Right renal pelvis (tissue), 4 donors: ENCODE measurements at regions not wholly inside any gene's neighbourhood (a gene's known extent, or its start where the extent isn't known, plus 50 kb on each side); places are given as distances from the start of the nearest gene placed in this dataset.
"Not testable (repeated sequence)": the region's sequence is repeated elsewhere in the genome, so short reads cannot be mapped to it uniquely, and the experiment has no call there.

Source experiments
- DNase-seq, 4 donors: peaks; one replicate each; pipeline ENCODE4 v3.0.0-alpha.2; 2013; ENCODE audit warnings: low read depth in 4 of 4, low spot score in 3 of 4, missing footprints in 1 of 4

DNA sequence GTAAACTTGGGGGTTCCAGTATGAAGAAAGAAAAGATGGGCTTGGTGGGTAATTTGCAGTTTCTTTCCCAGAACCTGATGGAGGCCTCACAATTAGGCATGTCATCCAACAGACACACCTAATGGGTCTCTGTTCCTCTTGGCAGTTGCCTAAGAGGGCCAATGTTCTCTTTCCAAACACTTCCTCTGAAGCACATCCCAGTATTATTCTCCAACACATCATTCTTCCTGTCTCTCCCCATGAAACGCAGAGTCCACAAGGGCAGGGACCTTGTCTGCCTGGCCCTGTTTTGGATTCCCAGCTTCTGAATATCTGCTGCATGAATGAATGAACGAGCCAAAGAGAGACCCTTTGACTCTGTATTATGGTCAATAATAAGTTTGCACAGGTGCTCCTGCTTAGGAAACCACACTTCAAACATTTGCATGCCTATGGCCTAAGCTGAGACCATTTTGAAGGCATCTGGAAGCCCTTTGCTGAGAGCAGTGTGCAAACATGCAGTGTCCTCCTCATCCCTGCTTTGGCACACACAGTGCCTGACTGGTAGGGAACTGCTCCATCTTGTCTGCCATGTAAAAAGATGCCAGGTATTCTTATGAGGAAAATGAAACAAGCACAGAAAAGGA lies 100.9 kb upstream of the CHST15 start:
- DNase-seq: no peak

DNA sequence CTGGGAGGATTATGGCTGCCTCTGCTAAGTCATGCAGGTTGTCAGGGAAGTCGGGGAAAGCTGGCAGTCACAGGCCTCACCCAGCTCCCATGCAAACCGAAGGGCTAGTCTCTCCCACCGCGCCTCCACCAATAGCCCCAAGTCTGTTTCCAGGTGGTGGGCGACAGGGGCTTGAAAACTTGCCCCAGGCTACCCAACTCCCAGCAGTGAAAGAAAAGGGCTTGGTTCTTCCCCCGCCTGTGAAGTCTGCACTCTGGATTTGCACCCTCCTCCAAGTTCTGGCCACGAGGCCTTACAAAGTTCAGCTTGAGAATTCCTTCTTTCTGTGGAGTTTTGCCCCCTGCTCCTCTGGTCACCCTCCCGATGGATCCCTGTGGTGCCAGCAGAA lies 99.9 kb upstream of the CHST15 start:
- DNase-seq: no peak

- not testable (repeated sequence) for DNase-seq
Measured at GRCh38 chr10:124192664-124193308, 99.4 kb upstream of the CHST15 start.

DNA sequence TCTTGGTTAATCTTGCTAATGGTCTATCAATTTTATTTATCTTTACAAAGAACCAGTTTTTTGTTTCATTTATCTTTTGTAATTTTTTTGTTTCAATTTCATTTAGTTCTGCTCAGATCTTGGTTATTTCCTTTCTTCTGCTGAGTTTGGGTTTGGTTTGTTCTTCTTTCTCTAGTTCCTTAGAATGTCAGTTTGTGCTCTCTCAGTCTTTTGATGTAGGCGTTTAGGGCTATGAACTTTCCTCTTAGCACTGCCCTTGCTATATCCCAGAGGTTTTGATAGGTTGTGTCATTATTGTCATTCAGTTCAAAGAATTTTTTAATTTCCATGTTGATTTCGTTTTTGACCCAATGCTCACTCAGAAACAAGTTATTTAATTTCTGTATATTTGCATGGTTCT lies 97.1 kb upstream of the CHST15 start:
- not testable (repeated sequence) for DNase-seq

DNA sequence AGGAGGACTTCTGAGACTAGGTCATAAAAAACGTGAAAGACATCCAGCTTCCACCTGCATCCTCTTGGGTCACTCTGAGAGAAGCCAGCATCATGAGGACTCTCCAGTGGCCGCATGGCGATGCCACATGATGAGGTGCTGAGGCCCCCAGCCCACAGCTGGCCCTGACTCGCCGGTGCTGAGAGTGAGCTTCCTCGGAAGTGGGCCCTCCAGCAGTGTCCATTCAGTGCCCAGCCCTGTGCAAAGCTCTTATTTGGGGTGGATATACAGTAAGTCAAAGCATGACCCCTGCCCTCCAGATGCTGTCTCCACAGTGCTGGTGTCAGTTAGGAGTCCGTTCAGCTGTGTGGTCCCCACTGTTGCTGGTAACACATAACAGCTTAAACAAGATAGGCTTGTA lies 93.6 kb upstream of the CHST15 start:
- no peak for DNase-seq

- DNase-seq: no peak
Measured at GRCh38 chr10:124185084-124185483, 91.7 kb upstream of the CHST15 start.

GRCh38 chr10:124184208-124184830 lies 90.9 kb upstream of the CHST15 start:
- DNase-seq: no peak

GRCh38 chr10:124183617-124184016 lies 90.2 kb upstream of the CHST15 start:
- no peak for DNase-seq

DNA sequence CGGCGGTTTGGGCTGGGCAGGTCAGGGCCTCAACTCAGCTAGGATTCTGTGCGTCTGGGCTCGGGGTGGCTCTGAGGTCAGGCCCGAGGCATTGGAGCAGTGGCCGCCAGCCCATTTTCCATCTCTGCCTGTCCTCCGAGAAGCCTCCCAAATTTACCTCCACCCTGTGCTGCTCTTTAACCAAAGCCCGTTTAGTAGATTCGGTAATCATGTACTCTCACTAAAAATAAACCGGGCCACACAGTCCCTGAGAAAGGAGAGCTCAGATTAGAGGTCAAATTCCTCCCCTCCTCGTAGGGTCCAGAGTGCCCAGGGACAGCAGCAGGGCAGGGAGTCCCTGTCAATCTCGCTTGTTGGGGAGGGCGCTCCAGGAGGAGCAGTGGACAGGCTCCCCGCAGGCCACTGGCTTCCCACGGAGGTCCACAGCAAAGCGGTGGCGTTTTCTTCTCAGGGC lies 88.7 kb upstream of the CHST15 start:
- DNase-seq: no peak

- no peak for DNase-seq
Measured at GRCh38 chr10:124181656-124182055, 88.3 kb upstream of the CHST15 start.

DNA sequence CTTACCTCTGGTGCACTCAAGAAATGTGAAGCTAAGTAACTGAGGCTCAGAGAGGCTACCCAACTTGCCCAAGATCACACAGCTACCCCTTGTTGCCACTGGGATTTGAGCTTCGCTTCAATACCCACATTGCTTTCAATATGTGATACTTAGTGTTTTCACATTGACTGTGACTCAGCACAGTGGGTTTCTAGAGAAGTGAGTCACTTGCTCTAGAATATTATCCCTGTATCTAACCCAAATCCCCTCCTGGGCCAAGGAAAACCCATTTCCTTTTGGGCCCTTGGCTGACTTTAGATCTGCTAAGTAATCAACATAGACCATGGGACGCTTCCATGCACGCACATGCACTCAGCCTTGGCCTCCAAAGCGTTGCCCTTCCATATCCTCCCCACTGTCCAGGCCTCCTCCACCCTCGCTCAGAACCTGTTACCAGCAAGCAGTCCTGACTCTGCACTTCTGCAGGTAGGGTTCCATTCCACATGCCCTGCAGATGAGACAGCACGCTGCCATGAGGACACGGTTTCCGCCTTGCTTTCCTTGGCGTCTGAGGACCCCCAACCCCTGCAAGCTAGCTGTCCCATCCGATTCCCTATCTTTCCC lies 87.7 kb upstream of the CHST15 start:
- DNase-seq: no peak

GRCh38 chr10:124180044-124180745 lies 86.8 kb upstream of the CHST15 start:
- no peak for DNase-seq

DNA sequence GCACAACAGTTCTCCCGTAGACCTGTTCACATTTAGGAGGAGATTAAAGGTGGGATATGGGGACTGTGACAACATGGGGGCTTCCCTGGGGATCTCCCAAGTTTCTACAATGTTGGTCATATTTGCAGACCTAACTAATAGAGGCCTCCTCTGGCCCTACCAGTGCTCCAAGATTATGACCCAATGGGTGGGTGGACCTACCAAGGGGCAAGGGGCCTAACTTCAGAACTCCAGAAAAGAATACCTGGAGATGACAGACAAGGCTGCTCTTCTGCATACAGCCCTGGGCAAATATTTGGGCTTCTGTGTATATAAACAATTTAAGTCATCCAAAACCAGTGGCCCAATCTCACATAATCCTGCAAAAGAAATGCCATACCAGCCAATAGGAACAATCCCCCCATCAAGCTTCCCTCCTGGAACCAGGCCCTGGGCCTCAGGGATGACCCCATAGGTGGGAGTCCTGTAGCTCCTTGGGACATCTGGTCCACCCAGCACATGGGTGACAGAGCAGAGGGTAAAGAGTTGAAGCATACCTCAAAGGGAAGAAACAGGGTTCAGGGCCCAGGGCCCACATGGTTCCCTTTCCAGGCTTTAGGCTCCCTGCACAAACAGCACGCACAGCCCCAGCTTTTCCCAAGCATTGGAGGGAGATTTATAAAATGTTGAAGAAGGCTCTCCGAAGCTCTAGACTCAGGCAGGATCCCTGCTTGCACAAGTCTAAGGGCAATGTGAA lies 86.1 kb upstream of the CHST15 start:
- no peak for DNase-seq

DNA sequence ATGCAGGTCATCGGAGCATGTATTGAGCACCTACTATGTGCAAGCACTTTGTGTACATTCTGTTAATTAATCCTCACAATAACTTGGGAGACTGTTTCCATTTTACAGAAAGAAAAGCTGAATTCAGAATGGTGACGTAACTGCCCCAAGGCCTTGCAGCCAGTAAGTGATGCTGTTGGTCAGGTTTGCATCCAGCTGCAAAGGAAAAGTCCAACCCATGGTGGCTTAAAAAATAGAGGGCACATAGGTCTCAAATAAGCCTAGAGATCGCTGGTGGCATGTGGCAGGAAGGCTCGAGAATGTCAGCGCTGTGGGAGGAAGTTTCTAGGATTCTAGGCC lies 83.8 kb upstream of the CHST15 start:
- DNase-seq: no peak

DNA sequence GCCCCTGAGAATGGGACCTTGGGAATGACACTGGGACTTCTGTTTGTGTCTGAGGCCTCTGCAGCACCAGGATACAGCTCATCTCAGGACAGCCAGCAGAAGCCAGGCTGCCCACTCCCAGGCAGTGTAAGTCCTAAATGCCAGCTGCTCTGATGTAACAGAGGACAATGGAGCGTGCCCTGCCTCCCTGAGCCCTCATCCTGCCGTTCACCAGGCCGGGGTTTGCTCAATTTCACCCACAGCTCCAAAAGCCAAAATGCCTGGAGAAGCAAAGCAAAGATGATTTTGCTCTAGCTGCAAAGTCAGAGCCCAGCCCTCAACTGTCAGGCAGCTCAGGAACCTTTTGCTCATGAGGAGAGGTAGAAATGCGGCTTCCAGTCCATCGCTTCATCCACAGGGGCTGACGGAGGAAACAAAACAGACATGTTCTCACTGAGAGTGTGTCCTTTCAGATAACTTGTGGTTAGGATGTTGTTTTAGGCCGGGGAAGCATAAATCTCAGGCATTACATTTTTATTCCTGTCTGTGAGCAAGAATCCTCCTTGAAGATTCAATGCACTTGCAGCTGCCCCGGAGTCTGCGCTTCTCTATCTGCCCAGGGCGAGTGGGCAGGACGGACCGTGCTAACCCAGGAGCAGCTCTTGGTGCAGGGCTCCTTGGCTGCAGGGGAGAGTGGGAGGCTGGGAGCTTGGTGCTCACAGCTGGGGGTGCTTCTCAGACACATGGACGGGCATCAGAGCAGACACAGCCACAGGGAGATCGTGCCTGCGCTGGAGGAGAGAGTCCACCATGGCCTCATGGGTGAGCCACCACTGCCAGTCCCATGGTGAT lies 83.2 kb upstream of the CHST15 start:
- no peak for DNase-seq

DNA sequence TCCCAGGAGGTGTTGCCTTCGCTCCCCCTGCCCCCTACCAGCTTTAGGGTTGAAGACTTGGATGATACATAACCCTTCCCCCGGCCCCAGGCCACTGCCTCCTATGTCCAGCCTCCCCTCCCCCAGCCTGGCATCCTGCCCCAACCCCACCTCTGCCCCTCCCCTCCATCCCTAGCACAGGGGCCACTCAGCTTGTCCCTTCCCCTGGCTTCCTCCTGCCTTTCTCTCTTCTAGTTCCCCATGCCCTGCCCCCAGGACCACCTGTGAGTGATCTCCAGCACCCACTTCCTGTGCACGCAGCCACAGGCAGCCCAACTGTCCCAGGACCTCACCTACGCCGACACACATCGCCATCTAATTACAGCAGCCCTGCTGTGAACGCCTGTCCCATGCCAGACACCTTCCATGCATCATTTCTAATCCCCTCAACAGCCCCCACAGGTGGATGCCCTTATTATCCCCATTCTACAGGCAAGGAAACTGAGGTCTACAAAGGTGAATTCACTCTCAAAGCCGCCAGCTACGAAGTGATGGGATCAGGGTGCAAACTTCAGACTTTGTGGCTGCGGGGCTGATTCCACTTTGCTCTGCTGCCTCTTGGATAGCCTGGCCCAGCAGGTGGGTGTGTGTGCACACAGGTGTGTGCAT lies 82.4 kb upstream of the CHST15 start:
- DNase-seq: no peak

GRCh38 chr10:124174673-124175645 lies 81.6 kb upstream of the CHST15 start:
- DNase-seq: no peak

GRCh38 chr10:124174071-124174566 lies 80.7 kb upstream of the CHST15 start:
- DNase-seq: no peak
